ENCODE measurements at regions not wholly inside any gene's neighbourhood (a gene's known extent, or its start where the extent isn't known, plus 50 kb on each side); places are given as distances from the start of the nearest gene placed in this dataset.

DNA sequence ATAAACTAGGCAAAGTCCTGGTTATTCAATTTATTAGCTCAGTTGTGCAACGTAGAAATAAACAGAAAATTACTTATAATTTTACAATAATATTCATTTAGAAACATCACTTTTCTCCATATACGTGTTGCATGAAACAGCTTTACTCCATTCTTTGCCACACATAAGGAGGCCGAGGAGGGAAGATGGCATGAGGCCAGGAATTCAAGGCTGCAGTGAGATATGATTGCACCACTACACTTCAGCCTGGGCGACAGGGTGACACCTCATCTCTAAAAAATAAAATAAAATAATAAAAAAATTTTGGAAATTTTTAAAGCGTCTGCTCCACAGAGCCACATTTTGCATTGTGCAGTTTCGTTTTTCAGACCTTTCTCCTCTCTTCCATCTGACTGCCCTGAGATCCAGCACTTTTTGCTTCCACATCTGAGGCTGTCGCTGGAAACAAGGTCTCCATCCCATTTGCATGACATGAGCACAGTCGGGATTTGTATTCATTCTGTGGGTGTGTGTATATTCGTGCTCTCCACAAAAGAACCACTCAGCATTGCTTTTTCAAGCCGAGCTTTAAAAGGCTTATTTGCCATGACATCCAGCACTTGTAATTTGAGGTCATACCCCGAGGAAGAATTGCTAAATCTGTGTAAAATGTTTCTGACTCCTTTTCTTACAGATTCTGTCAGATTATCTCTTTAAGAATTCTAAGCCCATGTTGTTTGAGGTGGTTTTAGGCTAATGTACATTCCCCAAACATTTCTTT lies 98.6 kb upstream of the MSX2 start:
- TF ChIP-seq, protein P1, sequence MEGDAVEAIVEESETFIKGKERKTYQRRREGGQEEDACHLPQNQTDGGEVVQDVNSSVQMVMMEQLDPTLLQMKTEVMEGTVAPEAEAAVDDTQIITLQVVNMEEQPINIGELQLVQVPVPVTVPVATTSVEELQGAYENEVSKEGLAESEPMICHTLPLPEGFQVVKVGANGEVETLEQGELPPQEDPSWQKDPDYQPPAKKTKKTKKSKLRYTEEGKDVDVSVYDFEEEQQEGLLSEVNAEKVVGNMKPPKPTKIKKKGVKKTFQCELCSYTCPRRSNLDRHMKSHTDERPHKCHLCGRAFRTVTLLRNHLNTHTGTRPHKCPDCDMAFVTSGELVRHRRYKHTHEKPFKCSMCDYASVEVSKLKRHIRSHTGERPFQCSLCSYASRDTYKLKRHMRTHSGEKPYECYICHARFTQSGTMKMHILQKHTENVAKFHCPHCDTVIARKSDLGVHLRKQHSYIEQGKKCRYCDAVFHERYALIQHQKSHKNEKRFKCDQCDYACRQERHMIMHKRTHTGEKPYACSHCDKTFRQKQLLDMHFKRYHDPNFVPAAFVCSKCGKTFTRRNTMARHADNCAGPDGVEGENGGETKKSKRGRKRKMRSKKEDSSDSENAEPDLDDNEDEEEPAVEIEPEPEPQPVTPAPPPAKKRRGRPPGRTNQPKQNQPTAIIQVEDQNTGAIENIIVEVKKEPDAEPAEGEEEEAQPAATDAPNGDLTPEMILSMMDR (IDR thresholded peaks at IDR 0.05), result no peak
- TF ChIP-seq POLR2AphosphoS5 (IDR thresholded peaks at IDR 0.05; ENCODE audit: low read depth, low read length), result no peak

All from Panc1 (cell line).